Retina (tissue), 1 donor: ENCODE measurements at regions not wholly inside any gene's neighbourhood (a gene's known extent, or its start where the extent isn't known, plus 50 kb on each side); places are given as distances from the start of the nearest gene placed in this dataset.
"Not testable (repeated sequence)": the region's sequence is repeated elsewhere in the genome, so short reads cannot be mapped to it uniquely, and the experiment has no call there.

Experiments
- DNase-seq: peaks from one replicate; pipeline ENCODE4 v3.0.0-alpha.2; 2016

GRCh38 chr5:23994581-23995370, 487.4 kb downstream of the PRDM9 start:
- no peak for DNase-seq

- DNase-seq: no peak
These were observed 489.1 kb downstream of the PRDM9 start for GRCh38 chr5:23996525-23996924.

- no peak for DNase-seq
These were observed 498.0 kb downstream of the PRDM9 start for GRCh38 chr5:24005384-24005783.

- not testable (repeated sequence) for DNase-seq
These were observed 510.3 kb downstream of the PRDM9 start for GRCh38 chr5:24017710-24018109.

GRCh38 chr5:24026288-24026687, 518.9 kb downstream of the PRDM9 start:
- no peak for DNase-seq

- DNase-seq: no peak
These were observed 535.3 kb downstream of the PRDM9 start for GRCh38 chr5:24042688-24043087.

DNA sequence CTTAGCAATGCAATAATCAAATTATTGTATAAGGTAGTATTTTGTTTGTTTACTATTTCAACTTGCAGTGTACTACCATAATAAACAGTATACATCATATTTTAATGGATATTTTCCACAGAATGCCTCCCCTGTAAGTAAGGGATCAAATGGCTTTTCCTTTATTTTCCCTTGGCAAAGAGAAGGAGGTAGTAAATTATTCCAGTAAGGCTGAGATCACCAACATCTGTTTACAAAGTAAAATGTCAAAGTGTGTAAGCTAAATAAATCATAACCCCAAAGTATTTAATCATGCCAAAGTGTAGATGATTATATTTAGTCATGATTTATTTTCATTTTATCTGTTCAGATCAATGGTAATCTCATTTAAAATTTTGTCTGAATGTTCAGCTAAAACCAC, 537.6 kb downstream of the PRDM9 start:
- DNase-seq: no peak

DNA sequence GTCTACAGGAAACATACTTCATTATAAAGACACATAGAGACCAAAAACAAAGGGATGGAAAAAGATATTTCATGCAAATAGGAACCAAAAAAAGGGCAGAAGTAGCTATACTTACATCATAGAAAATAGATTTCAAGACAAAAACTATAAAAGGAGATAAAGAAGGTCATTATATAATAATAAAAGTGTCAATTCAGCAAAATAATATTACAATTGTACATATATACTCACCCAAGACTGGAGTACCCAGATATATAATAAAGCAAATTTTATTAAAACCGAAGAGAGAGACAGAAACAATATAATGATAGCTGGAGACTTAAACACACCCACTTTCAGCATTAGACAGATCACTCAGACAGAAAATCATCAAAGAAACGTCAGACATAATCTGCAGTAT, 546.3 kb downstream of the PRDM9 start:
- DNase-seq: no peak

DNA sequence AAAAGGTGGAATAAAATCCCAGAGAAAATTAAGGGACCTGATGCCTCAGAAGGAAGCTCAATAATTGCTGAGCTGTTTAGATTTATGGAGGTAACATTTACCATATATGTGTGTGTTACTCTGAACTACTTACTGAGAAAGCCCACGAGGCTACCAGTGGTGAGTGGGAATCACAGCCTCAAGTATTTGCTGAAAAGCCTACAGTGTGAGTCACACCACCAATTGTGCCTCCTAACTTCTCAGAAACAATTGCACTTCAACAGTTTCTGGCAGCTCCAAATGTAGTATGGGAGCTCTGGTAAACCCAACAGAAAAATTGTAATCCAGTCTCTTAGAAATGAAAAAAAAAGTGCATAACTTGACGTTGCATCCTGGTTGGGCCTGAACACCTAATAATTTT, 551.6 kb downstream of the PRDM9 start:
- no peak for DNase-seq

DNA sequence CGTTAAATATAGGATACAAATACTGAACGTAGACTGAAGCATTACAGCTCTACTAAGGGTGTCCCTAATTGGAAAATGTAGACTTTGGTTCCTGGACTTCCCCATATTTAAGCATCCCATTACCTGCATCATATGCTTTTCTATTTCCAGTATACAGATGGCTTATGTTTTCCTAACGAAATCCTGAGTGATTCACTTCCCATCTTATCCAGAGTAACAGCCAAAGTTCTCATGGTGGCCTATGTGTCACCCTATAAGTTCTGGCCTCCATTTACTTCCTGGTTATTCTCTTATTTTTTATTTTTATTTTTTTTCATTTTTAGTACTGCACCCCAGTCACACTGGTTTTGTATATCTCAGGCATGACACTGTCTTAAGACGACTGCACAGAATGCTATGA, 552.3 kb downstream of the PRDM9 start:
- DNase-seq: no peak

DNA sequence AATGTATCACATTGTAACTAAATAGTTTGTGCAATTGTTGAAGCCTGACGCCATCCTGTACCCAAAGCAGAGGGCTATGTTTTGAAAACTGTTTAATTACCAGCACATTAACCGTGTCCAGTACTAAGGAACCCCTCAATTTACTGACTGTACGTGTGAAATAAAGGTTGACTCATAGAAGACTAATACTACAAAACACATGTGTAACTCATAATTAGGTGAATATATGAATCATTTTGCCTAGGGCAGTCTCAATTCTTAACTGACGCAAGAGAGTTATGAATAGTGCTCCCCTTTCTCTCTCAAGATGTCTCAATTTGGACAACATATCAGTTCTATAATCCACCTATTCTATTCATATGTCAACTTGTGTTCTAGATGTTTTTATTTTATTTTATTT, 558.4 kb downstream of the PRDM9 start:
- DNase-seq: no peak

GRCh38 chr5:24067208-24067607, 559.8 kb downstream of the PRDM9 start:
- DNase-seq: no peak

DNA sequence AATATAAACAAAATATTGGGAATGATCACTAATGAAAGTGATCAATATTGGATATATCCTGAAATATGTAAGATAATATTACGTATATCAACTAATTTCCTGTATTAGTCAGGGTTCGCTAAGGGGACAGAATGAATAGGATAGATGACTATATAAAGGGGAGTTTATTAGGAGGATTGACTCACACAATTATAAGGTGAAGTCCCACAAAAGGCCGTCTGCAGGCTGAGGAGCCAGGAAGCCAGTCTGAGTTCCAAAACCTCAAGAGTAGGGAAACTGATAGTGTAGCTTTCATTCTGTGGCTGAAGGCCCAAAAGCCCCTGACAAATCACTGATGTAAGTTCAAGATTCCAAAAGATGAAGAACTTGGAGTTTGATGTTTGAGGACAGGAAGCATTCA, 561.1 kb downstream of the PRDM9 start:
- no peak for DNase-seq

GRCh38 chr5:24073107-24073506, 565.7 kb downstream of the PRDM9 start:
- no peak for DNase-seq

- no peak for DNase-seq
These were observed 564.7 kb downstream of the CDH10 start for GRCh38 chr5:24080046-24080445.

DNA sequence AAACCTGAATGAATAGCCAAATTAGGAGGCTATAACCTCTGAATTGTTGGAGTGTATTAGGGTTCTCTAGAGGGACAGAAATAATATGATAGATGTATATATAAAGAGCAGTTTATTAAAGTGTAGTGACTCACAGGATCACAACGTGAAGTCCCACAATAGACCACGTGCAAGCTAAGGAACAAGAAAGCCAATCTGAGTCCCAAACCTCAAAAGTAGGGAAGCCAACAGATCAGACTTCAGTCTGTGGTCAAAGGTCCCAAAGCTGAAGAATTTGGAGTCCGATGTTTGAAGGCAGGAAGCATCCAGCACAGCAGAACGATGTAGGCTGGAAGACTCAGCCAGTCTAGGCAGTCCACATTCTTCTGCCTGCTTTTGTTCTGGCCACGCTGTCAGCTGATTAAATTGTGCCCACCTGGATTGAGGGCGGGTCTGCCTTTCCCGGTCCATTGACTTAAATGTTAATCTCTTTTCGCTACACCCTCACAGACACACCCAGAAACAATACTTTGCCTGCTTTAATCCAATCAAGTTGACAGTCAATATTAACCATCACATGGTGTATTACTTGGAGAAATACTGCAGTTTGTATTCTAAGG, 550.6 kb downstream of the CDH10 start:
- DNase-seq: no peak

DNA sequence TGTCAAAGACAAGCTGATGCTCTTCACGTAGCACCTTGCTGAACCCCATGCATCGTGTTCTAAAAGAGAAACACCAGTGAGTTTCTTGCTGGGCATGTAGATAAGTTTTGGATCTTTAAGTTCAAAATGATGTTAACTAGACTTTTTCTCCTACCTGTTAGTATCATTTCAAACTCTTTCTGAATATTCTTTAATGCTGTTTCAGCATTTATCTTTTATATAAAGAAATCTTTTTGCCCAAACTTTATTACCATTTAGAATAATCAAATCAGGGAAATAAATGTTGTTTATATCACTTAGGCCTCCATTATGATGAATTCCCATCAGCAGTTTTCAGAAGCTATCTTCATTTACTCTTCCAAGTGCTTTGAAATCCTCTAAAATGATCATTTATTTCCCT, 542.8 kb downstream of the CDH10 start:
- no peak for DNase-seq

DNA sequence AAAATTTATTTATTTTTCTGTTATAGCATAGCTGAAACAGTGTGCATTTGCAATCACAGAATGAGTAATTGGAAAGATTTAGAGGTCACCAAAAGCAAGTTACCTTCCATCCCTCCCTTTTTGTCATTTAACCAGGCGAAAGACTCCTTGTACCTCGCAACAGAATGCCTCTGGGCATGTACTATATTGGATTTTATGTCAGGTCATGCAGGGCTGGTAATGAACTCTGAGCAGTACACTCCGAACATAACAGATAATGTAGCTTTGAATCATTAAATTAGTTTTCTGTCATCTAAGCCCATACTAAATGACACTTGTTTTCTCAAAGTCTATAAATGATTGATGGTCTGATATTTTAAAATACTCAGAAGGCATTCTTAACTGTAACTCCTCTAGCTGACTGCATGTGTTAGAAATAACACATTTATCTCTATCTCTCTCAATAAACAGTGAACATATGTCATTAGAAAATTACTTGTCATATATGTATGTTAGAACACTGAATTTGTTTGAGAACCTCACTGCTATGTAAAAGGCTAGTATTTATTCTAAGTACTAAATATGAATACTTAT, 541.2 kb downstream of the CDH10 start:
- DNase-seq: no peak

DNA sequence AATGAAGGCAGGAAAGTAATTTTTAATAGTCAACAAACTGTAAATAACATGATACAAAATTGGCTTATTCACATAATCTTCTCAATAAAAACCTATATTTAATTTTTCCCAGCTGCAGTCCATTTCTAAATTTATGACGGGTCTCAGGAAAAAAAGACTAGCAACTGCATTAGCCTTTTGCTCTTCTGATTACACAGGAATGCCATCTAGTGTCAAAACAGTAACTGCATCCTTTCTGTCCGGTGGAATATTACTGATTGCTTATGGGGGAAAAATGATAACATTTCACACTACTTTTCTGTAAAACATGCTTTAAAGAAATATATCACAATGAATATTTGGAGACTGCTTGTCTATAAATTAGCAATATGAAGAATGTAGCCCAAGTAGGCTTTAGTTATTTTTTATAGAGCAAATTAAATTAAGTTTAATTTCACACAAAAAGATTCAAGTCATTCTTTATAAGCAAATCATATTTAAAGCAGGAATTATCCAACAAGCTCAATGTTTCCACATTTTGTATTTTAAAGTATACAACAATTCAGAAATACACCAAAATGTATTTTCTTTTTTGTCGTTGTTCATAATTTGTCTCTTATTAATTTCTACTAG, 534.7 kb downstream of the CDH10 start:
- peak; percentile 6 for DNase-seq

DNA sequence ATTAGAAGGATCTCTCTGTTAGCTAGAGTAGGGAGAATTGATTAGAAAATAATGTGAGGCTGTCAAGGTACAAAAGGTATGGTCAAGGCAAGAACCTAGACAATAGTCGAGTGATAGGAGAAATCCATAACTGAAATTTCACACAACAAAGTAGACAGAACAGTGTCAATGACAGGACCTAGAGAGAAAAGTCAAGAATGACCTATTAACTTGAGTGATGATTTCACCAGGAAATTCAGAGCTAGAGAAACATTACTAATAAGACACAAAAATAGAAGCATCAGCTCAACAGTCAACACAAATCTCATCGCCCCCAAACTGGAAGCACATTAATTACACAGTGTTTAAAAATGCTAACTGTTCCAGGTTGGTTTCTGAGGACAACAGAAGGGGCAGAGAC, 532.4 kb downstream of the CDH10 start:
- no peak for DNase-seq

- DNase-seq: no peak
These were observed 526.4 kb downstream of the CDH10 start for GRCh38 chr5:24118351-24118750.

- DNase-seq: no peak
These were observed 509.2 kb downstream of the CDH10 start for GRCh38 chr5:24135536-24135935.

DNA sequence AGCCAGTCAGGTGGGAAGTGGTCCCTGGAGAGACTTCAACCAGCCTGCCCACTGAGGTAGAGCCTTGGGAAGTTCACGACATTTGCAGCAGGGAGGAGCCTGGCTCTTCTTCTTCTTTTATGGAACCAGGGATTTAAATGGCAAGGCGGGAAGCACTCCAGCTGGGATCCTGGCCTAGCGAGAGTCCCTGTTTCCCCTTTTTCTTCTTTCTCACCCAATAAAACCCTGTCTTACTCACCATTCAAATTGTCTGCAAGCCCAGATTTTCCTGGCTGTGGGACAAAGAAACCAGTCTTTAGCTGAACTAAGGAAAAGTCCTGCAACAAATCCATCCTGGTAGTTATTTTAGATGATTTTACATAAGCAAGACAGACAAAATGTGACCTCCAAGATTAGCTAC, 503.7 kb downstream of the CDH10 start:
- no peak for DNase-seq

- no peak for DNase-seq
These were observed 502.4 kb downstream of the CDH10 start for GRCh38 chr5:24142341-24142740.
